Osteoblast (primary cell): ENCODE measurements at regions not wholly inside any gene's neighbourhood (a gene's known extent, or its start where the extent isn't known, plus 50 kb on each side); places are given as distances from the start of the nearest gene placed in this dataset.

Experiments
- DNase-seq: peaks from one replicate; pipeline ENCODE4 v3.0.0; 2011; ENCODE audit warnings: low spot score, mixed read lengths; ENCODE audit not compliant: insufficient read length; ENCODE audit errors: missing footprints
- H2AFZ ChIP-seq: 2 replicates; pipeline ENCODE4 v1.6.0; 2011; ENCODE audit warnings: mild to moderate bottlenecking, low read length
- H3K27ac ChIP-seq: 2 replicates; pipeline ENCODE4 v1.5.1; 2011; ENCODE audit warnings: mild to moderate bottlenecking, low read depth, low read length, moderate library complexity
- H3K27me3 ChIP-seq: 2 replicates; pipeline ENCODE4 v1.6.0; 2012; ENCODE audit warnings: mild to moderate bottlenecking, control low read depth, inconsistent platforms, low read length, moderate library complexity; ENCODE audit not compliant: insufficient read depth
- H3K36me3 ChIP-seq: 2 replicates; pipeline ENCODE4 v1.5.1; 2011; ENCODE audit warnings: mild to moderate bottlenecking, low read length, control low read depth, moderate library complexity; ENCODE audit not compliant: insufficient read depth
- H3K4me1 ChIP-seq: 2 replicates; pipeline ENCODE4 v1.5.1; 2011; ENCODE audit warnings: mild to moderate bottlenecking, low read length, control low read depth, moderate library complexity; ENCODE audit not compliant: insufficient read depth
- H3K4me2 ChIP-seq: 2 replicates; pipeline ENCODE4 v1.6.0; 2011; ENCODE audit warnings: mild to moderate bottlenecking, low read length; ENCODE audit not compliant: insufficient read depth
- H3K4me3 ChIP-seq: fragments of 200-600 bp; sonication (generic); 3 replicates; pipeline ENCODE4 v1.5.1; 2012; ENCODE audit warnings: mild to moderate bottlenecking, low read length, inconsistent platforms; ENCODE audit not compliant: insufficient read depth
- H3K79me2 ChIP-seq: 2 replicates; pipeline ENCODE4 v1.6.0; 2012; ENCODE audit warnings: mild to moderate bottlenecking, low read length, control low read depth, inconsistent platforms; ENCODE audit not compliant: insufficient read depth
- H3K9me3 ChIP-seq: 2 replicates; pipeline ENCODE4 v1.5.1; 2011; ENCODE audit warnings: low read depth, low read length, control low read depth
- H4K20me1 ChIP-seq: 2 replicates; pipeline ENCODE4 v1.6.0; 2012; ENCODE audit warnings: mild to moderate bottlenecking, low read length, control low read depth; ENCODE audit not compliant: insufficient read depth
- TF ChIP-seq, protein P1 (sequence below): IDR thresholded peaks from 2 replicates; pipeline ENCODE4 v1.5.1; 2011; ENCODE audit warnings: mild to moderate bottlenecking, low read depth, low read length, moderate library complexity; ENCODE audit errors: extremely low read depth

DNA sequence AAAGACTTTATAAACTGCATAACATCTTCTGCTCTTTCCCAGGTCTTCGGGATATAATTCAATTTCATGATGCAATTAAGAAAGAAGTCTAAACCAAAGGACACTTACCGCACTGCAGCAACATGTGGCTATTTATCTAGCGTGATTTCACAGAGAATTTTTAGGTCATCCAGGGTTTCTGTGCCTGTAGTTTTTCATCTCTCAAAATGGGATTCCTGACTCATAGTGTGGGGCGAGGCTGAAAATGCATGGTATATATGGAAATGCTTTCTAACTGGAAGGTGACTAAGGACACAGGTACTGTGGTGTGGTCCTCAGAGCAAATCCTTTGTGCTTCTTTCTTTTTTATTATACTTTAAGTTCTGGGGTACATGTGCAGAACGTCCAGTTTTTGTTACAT, 557.7 kb upstream of the KLF4 start:
- no peak overlapping the region for H3K4me3 ChIP-seq
- H3K4me2 ChIP-seq = no peak overlapping the region
- peaks cover 20% of the 10 kb centered on the region for H3K4me1 ChIP-seq
- H3K27ac ChIP-seq = no peak overlapping the region
- H4K20me1 ChIP-seq = no peaks in the 10 kb centered on the region
- no peaks in the 10 kb centered on the region for H3K36me3 ChIP-seq
- no peak for DNase-seq
- TF ChIP-seq, protein P1, sequence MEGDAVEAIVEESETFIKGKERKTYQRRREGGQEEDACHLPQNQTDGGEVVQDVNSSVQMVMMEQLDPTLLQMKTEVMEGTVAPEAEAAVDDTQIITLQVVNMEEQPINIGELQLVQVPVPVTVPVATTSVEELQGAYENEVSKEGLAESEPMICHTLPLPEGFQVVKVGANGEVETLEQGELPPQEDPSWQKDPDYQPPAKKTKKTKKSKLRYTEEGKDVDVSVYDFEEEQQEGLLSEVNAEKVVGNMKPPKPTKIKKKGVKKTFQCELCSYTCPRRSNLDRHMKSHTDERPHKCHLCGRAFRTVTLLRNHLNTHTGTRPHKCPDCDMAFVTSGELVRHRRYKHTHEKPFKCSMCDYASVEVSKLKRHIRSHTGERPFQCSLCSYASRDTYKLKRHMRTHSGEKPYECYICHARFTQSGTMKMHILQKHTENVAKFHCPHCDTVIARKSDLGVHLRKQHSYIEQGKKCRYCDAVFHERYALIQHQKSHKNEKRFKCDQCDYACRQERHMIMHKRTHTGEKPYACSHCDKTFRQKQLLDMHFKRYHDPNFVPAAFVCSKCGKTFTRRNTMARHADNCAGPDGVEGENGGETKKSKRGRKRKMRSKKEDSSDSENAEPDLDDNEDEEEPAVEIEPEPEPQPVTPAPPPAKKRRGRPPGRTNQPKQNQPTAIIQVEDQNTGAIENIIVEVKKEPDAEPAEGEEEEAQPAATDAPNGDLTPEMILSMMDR = no peak
- H2AFZ ChIP-seq = no peak overlapping the region
- H3K27me3 ChIP-seq = no peaks in the 10 kb centered on the region
- H3K79me2 ChIP-seq = no peaks in the 10 kb centered on the region
- peaks cover 4% of the 10 kb centered on the region for H3K9me3 ChIP-seq

DNA sequence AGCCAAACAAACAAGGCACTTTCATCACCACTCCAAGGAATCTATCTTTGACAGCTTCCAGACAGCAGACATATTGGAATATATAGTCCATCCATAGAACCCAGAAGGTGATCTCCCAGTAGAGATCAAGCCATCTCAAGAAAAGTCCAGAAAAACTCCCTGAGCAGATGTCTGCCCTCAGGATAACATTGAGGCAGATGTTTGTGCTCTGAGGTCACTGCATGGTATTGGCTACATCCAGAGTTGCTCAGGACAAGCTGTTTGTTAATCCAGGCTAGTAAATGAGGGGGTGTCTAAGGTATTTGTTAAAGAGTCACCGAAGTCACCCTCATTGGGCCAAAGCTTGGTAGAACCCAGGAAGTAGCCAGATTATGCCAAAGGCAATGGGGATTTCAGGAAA, 556.3 kb upstream of the KLF4 start:
- Histone ChIP-seq H2AFZ (no peak overlapping the region), H3K4me1 (peaks cover 29% of the 10 kb centered on the region), H3K27me3 (no peaks in the 10 kb centered on the region), H3K9me3 (peaks cover 4% of the 10 kb centered on the region), H3K4me3 (no peak overlapping the region), H3K4me2 (no peak overlapping the region), H4K20me1 (no peaks in the 10 kb centered on the region), H3K36me3 (no peaks in the 10 kb centered on the region), H3K27ac (no peak overlapping the region), H3K79me2 (no peaks in the 10 kb centered on the region)
- DNase-seq = no peak
- TF ChIP-seq, protein P1 = no peak

DNA sequence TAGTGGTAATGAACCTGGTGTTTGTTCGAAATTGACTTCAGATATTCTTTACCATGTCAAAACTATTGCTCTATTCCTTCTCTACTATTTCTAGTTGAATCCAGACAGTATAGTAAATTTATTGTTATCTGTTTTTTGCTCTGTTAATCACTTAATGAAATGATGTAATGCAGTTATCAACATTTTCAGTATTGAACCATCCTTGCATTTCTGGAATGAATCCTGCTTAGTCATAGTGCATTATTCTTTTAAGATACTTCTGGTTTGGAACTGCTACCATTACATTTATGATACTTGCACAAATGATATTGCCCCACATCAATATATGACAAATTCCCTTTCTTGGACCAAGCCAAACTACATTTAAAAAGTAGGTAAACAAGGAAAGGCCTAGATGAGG, 554.0 kb upstream of the KLF4 start:
- no peaks in the 10 kb centered on the region for H4K20me1 ChIP-seq
- H3K4me3 ChIP-seq = no peak overlapping the region
- TF ChIP-seq, protein P1 = no peak
- peaks cover 4% of the 10 kb centered on the region for H3K9me3 ChIP-seq
- H3K27ac ChIP-seq = no peak overlapping the region
- no peaks in the 10 kb centered on the region for H3K36me3 ChIP-seq
- H3K4me2 ChIP-seq = no peak overlapping the region
- DNase-seq = no peak
- H3K4me1 ChIP-seq = peaks cover 16% of the 10 kb centered on the region
- H2AFZ ChIP-seq = no peak overlapping the region
- H3K79me2 ChIP-seq = no peaks in the 10 kb centered on the region
- H3K27me3 ChIP-seq = no peaks in the 10 kb centered on the region

DNA sequence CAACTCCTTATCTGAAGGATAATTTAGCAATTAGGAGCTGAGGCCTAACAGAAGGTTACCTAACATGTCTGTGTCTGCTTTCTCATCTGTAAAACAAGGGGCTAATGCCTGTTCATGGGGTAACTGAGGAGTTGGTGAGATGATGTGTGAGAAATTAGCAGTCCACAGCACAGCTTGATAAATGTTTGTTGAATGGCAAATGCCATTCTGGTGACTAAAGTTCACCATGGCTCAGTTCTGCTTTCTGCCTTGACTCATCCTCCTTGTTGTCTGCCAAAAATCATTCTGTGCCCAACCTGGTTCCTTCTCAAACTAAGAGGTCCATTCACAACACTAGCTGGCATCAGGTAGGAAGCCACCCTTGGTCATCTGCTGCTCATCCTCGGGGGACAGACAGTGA, 552.0 kb upstream of the KLF4 start:
- Histone ChIP-seq H3K4me3 (no peak overlapping the region), H4K20me1 (no peaks in the 10 kb centered on the region), H3K9me3 (peaks cover 4% of the 10 kb centered on the region), H3K27ac (peak overlapping the region; percentile 6), H3K79me2 (no peaks in the 10 kb centered on the region), H2AFZ (no peak overlapping the region), H3K27me3 (no peaks in the 10 kb centered on the region), H3K36me3 (no peaks in the 10 kb centered on the region), H3K4me2 (no peak overlapping the region), H3K4me1 (peaks cover 12% of the 10 kb centered on the region)
- peak; percentile 79 for DNase-seq
- TF ChIP-seq, protein P1 = no peak
